ENCODE measurements at regions not wholly inside any gene's neighbourhood (a gene's known extent, or its start where the extent isn't known, plus 50 kb on each side); places are given as distances from the start of the nearest gene placed in this dataset.

DNA sequence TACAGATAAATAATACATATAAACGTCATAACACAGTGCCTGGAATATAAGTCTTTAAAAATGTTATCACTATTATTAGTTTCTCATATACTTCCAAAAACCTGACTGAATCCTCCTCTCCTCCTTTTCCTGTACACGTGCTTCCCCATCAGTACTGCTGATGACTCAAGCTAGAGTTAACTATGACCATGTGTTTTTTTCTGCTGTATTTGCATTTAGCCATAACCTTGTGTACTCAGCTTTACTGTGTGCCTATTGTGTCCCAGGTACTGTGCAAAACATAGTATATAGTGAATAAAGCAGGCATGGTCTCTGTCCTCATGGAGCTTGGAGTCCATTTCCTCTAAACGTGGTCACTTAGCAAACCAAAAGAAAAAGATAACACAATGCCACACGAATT, 56.5 kb upstream of the ARHGAP32 start:
- H3K27ac ChIP-seq (ENCODE audit: low read length): peak overlapping the region; percentile 78
- POLR2A ChIA-PET: no interaction called here

DNA sequence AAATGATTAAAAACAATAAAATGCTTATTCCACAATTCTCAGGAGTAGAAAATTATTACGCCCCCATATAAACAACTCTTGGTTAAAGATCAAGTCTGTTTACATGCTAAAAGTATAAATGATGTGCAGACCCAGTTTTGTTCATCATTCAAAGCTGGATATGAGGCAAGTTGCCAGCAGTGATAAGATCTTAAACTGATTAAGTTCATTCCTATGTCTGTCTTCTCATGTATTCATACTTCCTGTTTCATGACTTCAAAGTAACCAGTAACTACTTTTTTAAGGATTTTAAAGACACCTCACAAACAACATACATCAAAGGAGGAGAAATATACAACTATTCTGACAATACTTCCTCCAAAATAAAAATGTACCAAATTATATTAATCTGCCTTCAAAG, 55.0 kb upstream of the ARHGAP32 start:
- POLR2A ChIA-PET: interaction anchor here (0.5 kb wide), 1 partner anchor 452 kb away, joined by 9 read pairs; no protein-coding TSS in a partner anchor
- intact Hi-C loops (cut with micrococcal nuclease; ENCODE audit: unreplicated experiment) (no loop called here), in situ Hi-C loops (cut with HindIII; ENCODE audit: low pct_unique_long_range_greater_than_20kb, low sequenced_read_pairs) (no loop called here)
- TF ChIP-seq TCF7L2 (IDR thresholded peaks at IDR 0.05; ENCODE audit: low read depth, low read length) (no peak), SIN3A (IDR thresholded peaks at IDR 0.05; ENCODE audit: borderline replicate concordance, insufficient read depth, low read depth, low read length) (no peak), POLR2AphosphoS5 (IDR thresholded peaks at IDR 0.05; ENCODE audit: low read depth, low read length) (no peak)
- TF ChIP-seq, protein P1, sequence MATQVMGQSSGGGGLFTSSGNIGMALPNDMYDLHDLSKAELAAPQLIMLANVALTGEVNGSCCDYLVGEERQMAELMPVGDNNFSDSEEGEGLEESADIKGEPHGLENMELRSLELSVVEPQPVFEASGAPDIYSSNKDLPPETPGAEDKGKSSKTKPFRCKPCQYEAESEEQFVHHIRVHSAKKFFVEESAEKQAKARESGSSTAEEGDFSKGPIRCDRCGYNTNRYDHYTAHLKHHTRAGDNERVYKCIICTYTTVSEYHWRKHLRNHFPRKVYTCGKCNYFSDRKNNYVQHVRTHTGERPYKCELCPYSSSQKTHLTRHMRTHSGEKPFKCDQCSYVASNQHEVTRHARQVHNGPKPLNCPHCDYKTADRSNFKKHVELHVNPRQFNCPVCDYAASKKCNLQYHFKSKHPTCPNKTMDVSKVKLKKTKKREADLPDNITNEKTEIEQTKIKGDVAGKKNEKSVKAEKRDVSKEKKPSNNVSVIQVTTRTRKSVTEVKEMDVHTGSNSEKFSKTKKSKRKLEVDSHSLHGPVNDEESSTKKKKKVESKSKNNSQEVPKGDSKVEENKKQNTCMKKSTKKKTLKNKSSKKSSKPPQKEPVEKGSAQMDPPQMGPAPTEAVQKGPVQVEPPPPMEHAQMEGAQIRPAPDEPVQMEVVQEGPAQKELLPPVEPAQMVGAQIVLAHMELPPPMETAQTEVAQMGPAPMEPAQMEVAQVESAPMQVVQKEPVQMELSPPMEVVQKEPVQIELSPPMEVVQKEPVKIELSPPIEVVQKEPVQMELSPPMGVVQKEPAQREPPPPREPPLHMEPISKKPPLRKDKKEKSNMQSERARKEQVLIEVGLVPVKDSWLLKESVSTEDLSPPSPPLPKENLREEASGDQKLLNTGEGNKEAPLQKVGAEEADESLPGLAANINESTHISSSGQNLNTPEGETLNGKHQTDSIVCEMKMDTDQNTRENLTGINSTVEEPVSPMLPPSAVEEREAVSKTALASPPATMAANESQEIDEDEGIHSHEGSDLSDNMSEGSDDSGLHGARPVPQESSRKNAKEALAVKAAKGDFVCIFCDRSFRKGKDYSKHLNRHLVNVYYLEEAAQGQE (IDR thresholded peaks at IDR 0.05; ENCODE audit: insufficient read depth in 1 of 2, low read depth in 2 of 2, low read length in 1 of 2): no peak
- TF ChIP-seq, protein P2, sequence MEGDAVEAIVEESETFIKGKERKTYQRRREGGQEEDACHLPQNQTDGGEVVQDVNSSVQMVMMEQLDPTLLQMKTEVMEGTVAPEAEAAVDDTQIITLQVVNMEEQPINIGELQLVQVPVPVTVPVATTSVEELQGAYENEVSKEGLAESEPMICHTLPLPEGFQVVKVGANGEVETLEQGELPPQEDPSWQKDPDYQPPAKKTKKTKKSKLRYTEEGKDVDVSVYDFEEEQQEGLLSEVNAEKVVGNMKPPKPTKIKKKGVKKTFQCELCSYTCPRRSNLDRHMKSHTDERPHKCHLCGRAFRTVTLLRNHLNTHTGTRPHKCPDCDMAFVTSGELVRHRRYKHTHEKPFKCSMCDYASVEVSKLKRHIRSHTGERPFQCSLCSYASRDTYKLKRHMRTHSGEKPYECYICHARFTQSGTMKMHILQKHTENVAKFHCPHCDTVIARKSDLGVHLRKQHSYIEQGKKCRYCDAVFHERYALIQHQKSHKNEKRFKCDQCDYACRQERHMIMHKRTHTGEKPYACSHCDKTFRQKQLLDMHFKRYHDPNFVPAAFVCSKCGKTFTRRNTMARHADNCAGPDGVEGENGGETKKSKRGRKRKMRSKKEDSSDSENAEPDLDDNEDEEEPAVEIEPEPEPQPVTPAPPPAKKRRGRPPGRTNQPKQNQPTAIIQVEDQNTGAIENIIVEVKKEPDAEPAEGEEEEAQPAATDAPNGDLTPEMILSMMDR (IDR thresholded peaks at IDR 0.05): no peak
- CTCF ChIA-PET: no interaction called here
- no peaks in the 10 kb centered on the region for H3K36me3 ChIP-seq (ENCODE audit: control insufficient read depth, insufficient read depth, low read length)
- H3K27me3 ChIP-seq (ENCODE audit: control insufficient read depth, insufficient read depth, low read length): no peaks in the 10 kb centered on the region
- H3K4me1 ChIP-seq (ENCODE audit: control insufficient read depth, insufficient read depth, low read length): peaks cover 44% of the 10 kb centered on the region
- no peak for ATAC-seq
- H3K27ac ChIP-seq (ENCODE audit: low read length): peak overlapping the region; percentile 57
- H3K9me3 ChIP-seq (ENCODE audit: control insufficient read depth, insufficient read depth, low read depth, low read length): no peaks in the 10 kb centered on the region
- no TSS peak for BruUV-seq (replicated peaks)
- H3K4me3 ChIP-seq (ENCODE audit: low read depth in 2 of 2, low read length in 2 of 2): no peak overlapping the region
- peak; percentile 8 for DNase-seq (ENCODE audit: low read depth, low spot score)

More for the DNA sequence above, 56.5 kb upstream of the ARHGAP32 start:
- no peaks in the 10 kb centered on the region for H3K36me3 ChIP-seq (ENCODE audit: control insufficient read depth, insufficient read depth, low read length)
- CTCF ChIA-PET: no interaction called here
- H3K27me3 ChIP-seq (ENCODE audit: control insufficient read depth, insufficient read depth, low read length): no peaks in the 10 kb centered on the region
- H3K4me1 ChIP-seq (ENCODE audit: control insufficient read depth, insufficient read depth, low read length): peaks cover 50% of the 10 kb centered on the region
- no TSS peak for BruUV-seq (replicated peaks)
- in situ Hi-C loops (cut with HindIII; ENCODE audit: low pct_unique_long_range_greater_than_20kb, low sequenced_read_pairs): no loop called here
- DNase-seq (ENCODE audit: low read depth, low spot score) (peak; percentile 36), ATAC-seq (peak; percentile 86)
- intact Hi-C loops (cut with micrococcal nuclease; ENCODE audit: unreplicated experiment): no loop called here
- TF ChIP-seq SIN3A (IDR thresholded peaks at IDR 0.05; ENCODE audit: borderline replicate concordance, insufficient read depth, low read depth, low read length): no peak
- TF ChIP-seq TCF7L2 (IDR thresholded peaks at IDR 0.05; ENCODE audit: low read depth, low read length): no peak
- TF ChIP-seq POLR2AphosphoS5 (IDR thresholded peaks at IDR 0.05; ENCODE audit: low read depth, low read length): no peak
- TF ChIP-seq, protein P1 (IDR thresholded peaks at IDR 0.05; ENCODE audit: insufficient read depth in 1 of 2, low read depth in 2 of 2, low read length in 1 of 2): no peak
- TF ChIP-seq, protein P2 (IDR thresholded peaks at IDR 0.05): no peak
- no peak overlapping the region for H3K4me3 ChIP-seq (ENCODE audit: low read depth in 2 of 2, low read length in 2 of 2)
- no peaks in the 10 kb centered on the region for H3K9me3 ChIP-seq (ENCODE audit: control insufficient read depth, insufficient read depth, low read depth, low read length)
